Hippocampal formation (tissue), 2 donors: ENCODE measurements at regions not wholly inside any gene's neighbourhood (a gene's known extent, or its start where the extent isn't known, plus 50 kb on each side); places are given as distances from the start of the nearest gene placed in this dataset.

Experiments
- DNase-seq, 2 donors: peaks; one replicate each; lab custom pipeline; 2025; lab: John Stamatoyannopoulos, UW

DNA sequence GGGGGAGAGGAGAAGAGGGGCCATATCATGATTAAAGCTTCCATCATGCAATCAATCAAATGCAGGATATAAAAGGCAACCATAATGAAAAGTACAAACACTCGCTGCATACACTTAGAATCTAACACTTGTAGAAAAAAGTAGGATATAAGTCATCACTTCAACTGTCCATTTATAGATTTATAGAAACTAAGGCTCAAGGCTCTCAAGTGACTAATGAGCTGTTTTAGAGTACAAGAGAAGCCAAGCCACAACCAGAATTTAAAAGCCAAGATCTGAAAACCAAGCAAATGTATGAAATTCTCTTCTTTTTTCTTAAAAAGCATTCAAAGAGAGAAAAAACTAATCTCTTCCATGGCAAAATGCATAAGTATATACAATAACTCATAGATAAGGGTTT is 160.2 kb upstream of the BLID start:
- no peak for DNase-seq

DNA sequence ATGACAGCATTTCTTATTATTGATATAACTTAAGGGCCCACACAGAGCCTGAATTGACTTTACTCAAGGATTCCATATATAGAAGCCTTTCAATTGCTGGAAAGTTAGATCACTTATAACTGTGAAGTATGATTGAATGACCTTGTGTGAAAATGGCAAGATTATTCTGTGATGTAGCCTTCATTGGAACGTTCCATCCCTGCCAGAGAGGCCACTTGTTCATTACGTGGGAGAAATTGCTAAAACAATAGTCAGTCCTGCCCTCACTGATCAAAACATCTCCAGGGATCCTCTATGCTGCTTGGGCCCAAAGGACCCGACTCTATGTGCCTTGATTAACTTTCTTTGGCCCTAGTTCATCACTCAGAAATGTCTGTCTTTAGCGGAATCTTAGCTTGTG is 159.5 kb upstream of the BLID start:
- DNase-seq: no peak

DNA sequence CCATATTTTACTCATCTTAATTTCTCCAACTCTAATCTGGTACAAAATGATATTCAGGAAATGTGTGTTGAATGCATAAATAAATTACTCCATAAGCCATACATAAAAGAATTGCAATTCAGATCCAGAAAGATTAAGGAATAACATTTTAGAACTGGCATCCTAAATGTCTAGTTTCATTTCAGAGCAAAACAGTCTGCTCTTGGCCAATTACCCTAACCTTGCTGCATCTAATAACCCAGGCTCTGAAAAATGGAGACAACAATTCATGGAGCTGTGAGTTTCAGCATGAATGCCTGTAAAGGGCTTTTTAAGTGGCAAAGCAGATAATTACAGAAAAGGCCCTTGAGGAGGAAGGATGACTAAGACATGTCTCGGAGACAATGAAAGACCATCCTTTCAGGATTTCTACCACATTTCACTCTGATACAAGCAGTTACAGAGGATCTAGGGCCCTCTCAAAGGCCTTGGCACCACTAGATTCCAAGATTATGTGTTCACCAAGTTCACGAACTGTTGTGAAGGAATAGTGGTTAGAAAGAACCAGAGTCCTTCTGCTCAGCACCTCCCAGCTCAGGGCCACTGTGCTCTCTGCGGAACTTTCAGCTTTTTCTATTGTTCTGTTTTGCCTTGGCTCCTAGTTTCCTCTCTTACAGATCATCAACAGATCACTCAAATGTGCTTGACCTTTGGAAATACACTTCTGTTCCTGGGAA is 157.6 kb upstream of the BLID start:
- DNase-seq: no peak

DNA sequence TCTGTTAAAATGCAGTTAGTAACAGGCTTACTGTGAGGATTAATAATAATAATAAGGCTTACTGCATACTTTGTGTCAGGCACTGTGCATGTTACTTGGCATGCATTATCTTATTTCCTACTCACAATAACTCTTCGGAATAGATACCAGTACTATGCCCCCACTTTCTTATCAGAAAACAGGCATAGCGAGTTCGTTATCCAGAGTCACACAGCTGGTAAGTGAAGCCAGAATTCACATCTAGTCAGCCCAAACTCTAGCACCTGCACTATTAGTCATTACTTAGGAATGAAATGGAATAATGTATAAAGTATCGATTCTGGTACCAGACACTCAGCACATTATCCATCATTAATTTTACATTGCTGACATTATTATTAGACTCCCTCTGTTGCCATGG is 155.7 kb upstream of the BLID start:
- no peak for DNase-seq

DNA sequence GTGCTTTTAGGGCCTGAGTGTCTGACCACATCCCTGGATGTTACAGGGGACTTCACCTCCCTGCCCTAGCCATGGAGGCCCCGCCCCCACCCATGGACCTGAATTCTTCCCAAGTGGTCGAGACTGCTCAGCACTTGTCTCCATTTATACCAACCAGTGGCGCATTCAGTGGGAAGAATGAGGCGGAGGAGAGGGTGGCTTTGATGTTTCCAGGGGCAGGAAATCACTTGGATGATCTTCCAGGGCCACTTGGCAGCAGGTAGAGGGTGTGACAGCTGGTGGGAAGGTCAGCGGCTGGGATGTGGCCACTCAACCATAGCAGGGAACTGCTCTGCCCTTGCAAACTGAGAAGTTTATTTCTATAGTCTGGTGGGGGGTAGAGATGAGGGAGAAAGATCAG is 155.1 kb upstream of the BLID start:
- no peak for DNase-seq

DNA sequence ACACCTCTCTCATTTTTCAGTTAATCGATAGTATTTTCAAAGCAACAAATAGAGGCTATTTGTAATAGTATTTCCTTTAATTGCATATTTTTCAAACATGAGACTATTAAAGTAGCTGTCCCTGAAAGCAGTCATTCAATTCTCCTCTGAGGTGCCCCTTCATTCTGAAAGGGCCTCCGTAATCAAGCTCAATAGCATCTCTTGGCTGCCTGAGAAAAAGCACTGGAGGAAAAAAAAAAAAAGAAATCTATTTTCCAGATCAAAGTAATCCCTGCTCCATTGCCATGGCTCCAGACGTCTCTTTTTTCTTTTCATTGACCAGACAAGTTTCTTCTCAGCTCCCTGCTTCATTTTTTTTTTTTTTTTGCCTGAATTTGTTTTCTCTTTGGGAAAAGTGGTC is 154.5 kb upstream of the BLID start:
- DNase-seq: no peak

DNA sequence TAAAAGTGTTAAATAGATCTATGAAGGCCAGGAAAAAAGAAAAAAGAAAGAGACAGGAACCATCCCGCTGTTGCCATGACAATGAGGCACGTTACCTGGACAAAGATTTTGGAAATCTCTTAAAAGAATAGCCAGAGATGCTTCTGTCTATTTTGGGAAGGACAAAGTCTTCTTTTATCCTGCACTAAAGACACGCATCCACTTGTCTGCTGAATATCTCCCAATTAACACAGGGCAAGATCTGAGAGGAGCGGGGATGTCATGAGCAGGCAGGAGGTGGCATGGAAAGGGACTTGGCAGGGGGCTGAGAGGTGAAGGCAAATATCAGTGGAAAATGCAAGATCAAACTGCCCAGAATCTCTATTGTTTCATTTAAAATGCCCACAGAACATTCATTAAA is 153.8 kb upstream of the BLID start:
- no peak for DNase-seq

DNA sequence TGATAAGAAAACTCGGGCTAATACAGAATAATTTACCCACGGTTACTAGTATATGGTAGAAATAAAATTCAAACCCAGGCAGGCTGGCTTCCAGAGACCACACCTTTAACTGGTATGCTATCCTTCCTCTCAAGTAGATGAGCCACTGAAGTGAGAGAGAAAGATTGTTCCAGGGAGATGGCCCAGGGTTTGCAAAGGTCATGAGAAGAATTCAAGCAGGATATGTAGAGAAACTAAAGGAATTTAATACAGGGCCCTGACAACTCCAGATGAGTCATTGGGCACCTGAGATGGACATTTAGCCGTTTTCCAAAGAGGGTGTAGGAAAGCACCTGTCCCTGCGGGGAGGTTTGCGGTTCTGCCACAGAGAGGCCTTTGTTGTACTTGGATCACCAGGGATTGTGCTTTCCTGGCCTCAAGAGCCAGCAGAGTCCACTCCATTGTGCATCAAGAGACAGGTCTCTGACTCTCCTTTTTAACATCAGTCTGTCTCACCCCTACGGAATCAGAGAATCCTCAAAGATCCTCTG is 152.7 kb upstream of the BLID start:
- no peak for DNase-seq

DNA sequence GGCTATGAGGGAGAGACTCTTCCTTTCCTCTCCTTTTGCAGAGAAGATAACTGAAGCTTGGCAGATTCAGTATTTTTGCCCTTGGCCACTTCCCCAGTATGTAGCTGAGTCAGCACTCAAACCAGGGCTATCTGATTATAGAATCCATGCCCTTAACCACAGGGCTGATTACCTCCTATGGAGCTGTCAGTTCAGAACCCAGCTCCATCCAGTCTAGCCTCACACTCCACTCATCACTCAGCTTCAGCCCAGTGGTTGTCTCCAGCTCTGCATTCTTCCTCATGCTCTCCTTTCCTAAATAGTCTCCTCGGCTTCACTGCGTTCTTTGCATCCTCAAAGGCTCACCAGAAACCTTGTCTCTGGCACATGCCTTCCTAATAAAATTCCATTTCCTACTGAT is 151.6 kb upstream of the BLID start:
- DNase-seq: no peak

DNA sequence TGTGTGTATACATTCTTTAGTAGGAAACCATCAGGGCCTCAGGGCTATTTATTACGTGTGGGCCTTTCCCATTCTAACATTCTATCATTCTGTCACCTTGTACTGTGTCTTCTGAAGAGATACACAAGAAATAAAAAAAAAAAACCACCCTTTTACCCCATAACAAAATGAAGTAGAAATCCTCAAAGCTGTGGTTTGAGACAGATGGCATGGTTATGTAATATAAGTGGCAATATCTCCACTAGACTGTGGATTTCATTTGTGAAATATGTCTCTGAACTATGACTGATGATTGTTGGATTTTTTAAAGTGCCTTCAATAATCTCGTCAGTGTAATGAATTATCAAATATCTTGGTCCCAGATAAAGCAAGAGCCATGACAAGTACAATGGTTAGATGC is 150.0 kb upstream of the BLID start:
- DNase-seq: peak in 1 of 2 donors; percentile 8

DNA sequence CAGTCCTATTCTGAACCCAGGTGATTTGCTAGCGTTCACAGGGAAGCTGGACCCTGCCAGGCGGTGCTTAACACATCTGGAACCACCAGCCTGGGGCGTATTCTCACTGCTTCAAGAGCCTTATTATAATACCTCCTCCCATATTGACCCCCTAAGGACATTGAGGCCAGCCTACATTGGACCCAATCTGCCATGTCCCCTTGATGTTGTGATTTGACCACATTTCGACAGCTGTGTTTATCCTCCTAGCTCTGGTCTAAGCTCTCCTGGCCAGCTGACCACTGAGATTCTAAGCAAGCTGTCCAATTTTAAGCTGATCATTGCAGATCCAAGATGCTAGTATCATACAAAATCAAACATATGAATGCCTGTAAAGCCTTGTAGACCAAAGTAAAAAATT is 148.1 kb upstream of the BLID start:
- no peak for DNase-seq

DNA sequence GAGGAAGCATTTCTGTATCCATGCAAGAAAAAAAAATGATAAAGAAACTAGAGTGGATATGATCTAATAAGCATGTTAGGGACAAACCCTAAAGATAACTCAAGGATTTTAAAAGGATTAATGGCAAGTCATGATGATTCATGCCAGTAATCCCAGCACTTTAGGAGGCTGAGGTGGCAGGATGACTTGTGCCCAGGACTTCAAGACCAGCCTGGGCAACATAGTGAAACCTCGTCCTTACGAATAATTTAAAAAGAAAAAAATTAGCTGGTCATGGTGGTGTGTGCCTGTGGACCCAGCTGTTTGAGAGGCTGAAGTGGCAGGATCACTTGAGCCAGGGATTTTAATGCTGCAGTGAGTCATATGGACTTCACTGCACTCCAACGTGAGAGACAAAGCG is 145.5 kb upstream of the BLID start:
- DNase-seq: no peak

DNA sequence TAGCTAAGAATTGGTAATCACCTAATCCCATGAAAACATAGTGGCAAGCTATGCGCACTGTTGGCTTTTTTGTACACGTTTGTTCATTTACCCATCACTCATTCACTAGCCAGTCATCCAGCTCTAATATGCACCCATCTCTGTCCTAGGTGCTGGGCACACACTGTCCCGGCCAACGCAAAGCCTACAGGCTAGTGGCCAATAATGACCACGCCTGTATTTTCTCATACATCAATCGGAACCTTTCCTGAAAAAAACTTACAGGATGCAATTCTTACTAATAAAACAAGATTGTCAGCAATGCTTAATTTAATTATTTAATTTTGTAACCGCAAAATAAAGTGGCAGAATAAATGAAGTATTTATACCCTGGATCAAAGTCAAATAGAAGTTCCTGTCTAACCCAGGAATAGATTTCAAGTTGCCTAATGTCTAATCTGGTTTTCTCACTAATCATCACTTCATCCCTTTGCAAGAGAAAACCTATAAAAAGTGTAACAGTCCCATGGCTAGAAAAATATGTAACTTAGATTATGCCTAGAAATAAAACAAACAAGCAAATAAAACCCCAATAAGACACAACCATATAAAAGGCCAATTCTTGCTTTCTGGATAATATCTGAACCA is 143.3 kb upstream of the BLID start:
- DNase-seq: no peak

DNA sequence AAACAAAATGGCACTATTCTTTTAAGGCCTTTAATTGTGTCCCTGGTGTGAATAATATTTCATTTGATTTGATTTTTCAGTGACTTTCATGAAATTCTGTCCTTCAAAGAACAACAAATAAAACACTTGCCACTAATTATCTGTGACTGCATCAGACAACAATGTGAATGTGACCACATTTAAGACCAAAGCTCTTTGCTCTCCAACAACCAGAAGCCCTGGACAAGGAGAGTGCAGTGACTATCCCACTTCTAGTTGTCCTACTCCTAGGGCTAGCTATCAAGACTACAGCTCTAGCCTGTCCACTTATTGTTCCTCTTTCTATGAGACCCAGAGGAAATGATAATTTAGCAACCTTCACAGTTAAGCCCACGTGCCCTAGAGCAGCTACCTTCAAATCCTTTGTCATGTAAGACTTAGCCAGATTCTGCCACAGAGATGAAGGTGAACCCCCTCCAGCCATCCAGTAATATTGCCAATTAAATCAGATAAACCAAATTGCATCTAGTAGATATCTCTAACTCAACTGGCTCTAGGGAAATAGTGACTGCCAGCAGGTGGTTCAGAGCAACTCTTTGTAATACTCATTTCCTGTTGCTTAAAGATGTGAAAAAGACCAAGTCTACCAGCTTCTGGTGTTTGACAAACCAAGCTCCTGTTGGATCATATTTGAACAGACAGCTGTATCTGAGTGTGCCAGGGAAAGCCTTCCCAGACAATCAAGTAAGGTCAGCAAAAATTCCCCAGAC is 142.6 kb upstream of the BLID start:
- no peak for DNase-seq

DNA sequence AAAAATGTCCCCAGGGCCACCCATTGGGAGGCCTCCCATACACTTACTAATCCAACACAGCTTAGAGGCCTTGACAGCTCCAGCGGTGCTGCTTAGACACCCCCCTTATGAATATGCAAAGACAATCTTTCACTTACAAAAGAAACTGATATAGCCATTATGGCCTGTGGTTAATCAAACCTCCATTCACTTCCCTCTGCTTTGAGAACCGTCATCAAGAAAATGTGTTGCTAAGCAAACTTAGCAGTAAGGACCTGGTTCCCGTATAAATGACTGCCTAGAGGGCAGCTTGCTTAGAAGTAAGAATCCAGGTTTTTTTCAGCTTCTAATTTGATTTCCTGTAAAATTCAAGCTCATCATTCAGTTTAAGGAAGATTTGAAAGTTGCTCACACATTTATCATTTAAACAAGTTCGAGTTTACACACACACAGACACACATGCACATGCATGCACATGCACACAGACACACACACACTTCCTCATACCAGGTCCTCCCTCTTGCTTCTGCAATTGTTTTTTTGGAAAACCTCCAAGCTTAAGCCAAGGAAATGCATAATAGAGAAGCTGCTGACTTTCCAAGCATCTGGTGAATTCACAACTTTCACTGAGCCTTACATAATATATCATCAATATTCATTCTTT is 137.7 kb upstream of the BLID start:
- DNase-seq: no peak

DNA sequence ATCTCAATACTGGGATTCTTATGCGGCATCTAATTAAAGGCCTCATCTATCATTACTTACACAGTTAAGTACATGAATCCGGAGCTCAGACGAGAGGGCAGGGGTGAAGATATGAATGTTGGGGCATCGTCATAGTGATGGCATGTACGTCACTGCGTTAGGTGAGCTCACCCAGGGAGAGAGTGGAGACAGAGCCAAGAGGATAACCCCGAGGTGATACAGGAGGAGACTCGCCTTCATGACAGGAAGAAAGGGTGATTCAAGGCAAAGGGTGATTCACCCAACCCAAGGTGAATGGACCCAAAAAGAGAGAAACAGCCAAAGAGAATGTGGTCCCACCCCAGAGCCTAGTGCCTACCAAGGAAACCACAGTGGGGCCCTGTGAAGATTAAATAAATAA is 132.9 kb upstream of the BLID start:
- DNase-seq: no peak

DNA sequence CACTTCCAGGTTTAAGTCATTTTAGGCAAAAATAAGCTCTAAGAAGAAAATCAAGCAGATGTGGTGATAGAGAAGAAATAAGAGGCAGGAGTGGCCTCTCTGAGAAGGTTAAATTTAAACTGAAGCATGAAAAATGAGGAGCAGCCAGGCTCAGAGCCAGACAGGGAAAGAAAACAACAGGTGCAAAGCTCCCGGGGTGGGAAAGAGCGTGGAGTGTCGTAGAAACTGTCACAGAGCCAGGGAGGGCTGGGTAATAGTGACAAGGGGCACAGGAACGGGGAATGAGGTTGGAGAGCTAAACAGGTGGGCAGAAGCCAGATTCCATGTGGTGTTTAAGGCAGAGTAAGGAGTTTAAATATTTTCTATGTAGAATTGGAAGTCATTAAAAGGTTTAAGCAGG is 132.1 kb upstream of the BLID start:
- DNase-seq: no peak

DNA sequence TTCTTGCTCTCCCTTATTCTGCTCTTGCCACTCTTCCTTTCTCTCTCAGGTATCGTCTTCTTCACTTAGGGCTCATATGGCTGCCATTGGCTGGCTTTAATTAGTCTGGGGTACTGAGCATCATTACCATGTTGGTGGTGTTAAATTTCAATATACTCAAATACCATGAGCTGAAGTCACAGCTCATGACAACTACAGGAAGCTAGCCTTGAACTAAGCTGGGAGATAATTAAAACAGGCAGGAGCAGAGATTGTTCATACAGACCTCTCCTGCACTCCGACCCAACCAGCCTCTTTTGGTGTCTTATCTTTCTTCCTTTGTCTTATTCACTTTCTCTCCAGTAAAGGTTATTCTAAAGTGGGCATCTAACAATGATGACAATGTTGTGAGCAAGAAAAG is 130.9 kb upstream of the BLID start:
- DNase-seq: no peak

DNA sequence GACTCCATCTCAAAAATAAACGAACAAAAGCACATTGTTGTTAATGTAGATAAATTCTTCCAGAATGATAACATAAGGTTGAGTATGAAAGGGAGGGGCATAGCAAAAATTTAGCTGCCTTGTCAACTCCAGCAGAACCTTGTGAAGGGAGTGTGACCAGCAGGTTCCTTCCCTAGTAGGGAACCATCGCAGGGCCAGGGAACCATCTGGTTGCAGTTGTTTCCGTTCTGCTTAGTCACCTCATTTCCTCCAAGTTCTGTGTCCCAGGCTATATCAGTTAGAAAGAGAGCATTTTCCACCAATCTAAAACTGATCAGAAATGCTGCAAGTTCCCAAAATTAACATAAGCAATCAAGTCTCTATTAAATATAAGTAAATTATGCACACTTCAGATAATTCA is 126.7 kb upstream of the BLID start:
- DNase-seq: no peak

DNA sequence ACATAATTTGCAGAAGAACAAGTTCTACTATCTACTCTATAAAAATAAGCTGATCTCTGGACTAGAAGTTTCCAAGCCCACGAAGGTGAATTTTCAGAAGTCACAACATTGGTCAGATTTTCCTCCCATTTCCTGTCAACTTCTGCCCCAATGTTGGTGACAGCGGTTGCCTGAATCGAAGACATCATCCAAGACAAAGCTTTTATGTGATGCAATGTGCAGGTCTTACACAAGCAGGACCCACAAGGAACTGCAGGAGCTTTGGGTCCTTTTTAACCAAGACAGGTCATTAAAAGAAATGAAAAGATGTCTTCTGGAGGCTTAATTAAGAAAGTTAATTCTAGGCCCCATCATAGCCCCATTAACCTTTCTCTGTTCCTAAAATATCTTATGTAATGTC is 125.6 kb upstream of the BLID start:
- no peak for DNase-seq

DNA sequence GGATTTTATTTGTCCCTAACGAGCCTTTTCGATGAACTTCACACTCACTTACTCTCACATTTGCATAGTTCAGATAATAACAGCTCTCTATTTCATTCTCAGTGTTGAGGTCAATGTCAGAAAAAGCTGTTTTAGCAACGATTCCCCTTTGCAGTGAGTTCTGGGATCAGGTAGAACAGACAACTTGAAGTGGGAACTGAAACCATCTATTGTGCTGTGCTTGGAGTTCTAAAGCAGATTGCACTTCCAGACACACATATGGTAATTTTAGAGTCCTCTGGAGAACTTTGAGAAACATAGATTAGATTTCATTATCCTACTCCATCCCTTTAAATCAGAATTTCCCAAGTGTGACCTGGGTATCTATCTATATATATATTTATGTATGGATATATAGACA is 124.6 kb upstream of the BLID start:
- no peak for DNase-seq

DNA sequence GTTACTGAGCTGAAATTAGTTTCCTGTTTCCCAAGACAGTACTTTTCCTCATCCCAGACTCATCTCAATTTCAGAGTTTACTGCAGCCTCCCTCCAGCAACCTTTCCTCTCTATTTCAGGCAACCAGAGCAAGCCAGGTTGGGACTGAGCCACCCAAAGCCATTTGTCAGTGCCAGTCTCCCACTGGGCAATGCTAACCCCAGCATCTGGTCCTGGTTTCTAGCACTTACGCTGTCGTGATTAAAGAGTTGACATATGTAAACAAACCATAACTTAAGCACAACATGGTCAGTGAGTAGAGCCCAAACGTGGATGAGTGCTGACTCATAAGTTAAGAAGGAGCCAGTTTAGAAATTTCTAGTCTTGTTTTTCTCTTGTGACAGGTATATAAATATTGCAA is 119.6 kb upstream of the BLID start:
- DNase-seq: no peak

DNA sequence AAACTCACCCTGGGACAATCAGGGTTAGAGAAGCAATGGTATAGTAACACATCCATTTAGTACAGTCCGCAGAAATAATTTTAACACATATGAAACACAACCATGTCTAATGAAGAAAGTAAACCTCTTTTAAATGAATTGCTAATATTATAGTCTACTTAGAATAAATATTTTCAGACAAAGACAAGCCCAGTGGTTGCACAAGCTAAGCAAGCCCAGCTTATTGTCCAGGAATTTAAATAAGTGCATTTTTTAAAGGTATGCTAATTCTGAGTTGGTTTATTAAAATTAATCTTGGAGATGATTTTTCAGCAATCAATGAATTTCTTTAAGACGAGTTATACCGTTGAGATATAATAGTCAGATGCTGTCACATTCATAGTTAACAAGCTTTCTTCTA is 118.8 kb upstream of the BLID start:
- DNase-seq: no peak
